Activated CD4-positive, alpha-beta memory T cell treated with anti-CD3 and anti-CD28 coated beads, Interleukin-2, amount 10 ng/mL, durations not matched to agents 7 days and 5 days (primary cell): ENCODE measurements at regions not wholly inside any gene's neighbourhood (a gene's known extent, or its start where the extent isn't known, plus 50 kb on each side); places are given as distances from the start of the nearest gene placed in this dataset.

ENCODE experiments used
- CTCF ChIA-PET: fragments of 350-600 bp; sonication (Branson Sonifier 250); formaldehyde crosslinking; loops from one replicate; lab custom pipeline; 2021; ENCODE audit warnings: antibody characterized with exemption, inconsistent platforms; lab: Charles Lee
- POLR2A ChIA-PET: fragments of 350-600 bp; sonication (Branson Sonifier 250); formaldehyde crosslinking; loops from one replicate; lab custom pipeline; 2021; ENCODE audit warnings: antibody characterized with exemption; lab: Charles Lee
- DNase-seq: peaks from one replicate; pipeline ENCODE4 v3.0.0-alpha.2; 2020
- H3K27ac Mint-ChIP-seq: one replicate; pipeline ENCODE4 v1.8.0; 2021; ENCODE audit warnings: mild to moderate bottlenecking, mixed read lengths
- H3K27me3 Mint-ChIP-seq: one replicate; pipeline ENCODE4 v1.8.0; 2021; ENCODE audit warnings: mixed read lengths
- H3K36me3 Mint-ChIP-seq: one replicate; pipeline ENCODE4 v1.8.0; 2021; ENCODE audit warnings: low read depth, mixed read lengths
- H3K4me1 Mint-ChIP-seq: one replicate; pipeline ENCODE4 v1.8.0; 2021; ENCODE audit warnings: mixed read lengths
- H3K4me3 Mint-ChIP-seq: one replicate; pipeline ENCODE4 v1.8.0; 2021; ENCODE audit warnings: mild to moderate bottlenecking, mixed read lengths
- H3K9me3 Mint-ChIP-seq: one replicate; pipeline ENCODE4 v1.8.0; 2021; ENCODE audit warnings: mixed read lengths

- Mint-ChIP-seq H3K36me3 (no peaks in the 10 kb centered on the region), H3K4me3 (no peak overlapping the region), H3K27ac (no peak overlapping the region), H3K9me3 (peaks cover 2% of the 10 kb centered on the region), H3K4me1 (no peaks in the 10 kb centered on the region), H3K27me3 (peaks cover 5% of the 10 kb centered on the region)
- ChIA-PET POLR2A (no interaction called here), CTCF (no interaction called here)
- no peak for DNase-seq
Observed at GRCh38 chr20:57794036-57794435, 84.2 kb upstream of the PMEPA1 start.

- Mint-ChIP-seq H3K27me3 (peaks cover 5% of the 10 kb centered on the region), H3K4me1 (no peaks in the 10 kb centered on the region), H3K4me3 (no peak overlapping the region), H3K27ac (no peak overlapping the region), H3K36me3 (no peaks in the 10 kb centered on the region), H3K9me3 (peaks cover 2% of the 10 kb centered on the region)
- CTCF ChIA-PET: no interaction called here
- DNase-seq: no peak
- POLR2A ChIA-PET: no interaction called here
Observed at GRCh38 chr20:57793421-57793820, 83.6 kb upstream of the PMEPA1 start.

GRCh38 chr20:57792386-57793080 lies 82.7 kb upstream of the PMEPA1 start:
- H3K36me3 Mint-ChIP-seq: no peaks in the 10 kb centered on the region
- ChIA-PET POLR2A (no interaction called here), CTCF (interaction anchor here (0.7 kb wide), 1 partner anchor 81 kb away, joined by 3 read pairs; no protein-coding TSS in a partner anchor)
- no peak overlapping the region for H3K27ac Mint-ChIP-seq
- no peak overlapping the region for H3K4me3 Mint-ChIP-seq
- DNase-seq: no peak
- no peaks in the 10 kb centered on the region for H3K4me1 Mint-ChIP-seq
- peaks cover 4% of the 10 kb centered on the region for H3K27me3 Mint-ChIP-seq
- peaks cover 2% of the 10 kb centered on the region for H3K9me3 Mint-ChIP-seq

- Mint-ChIP-seq H3K4me1 (no peaks in the 10 kb centered on the region), H3K4me3 (no peak overlapping the region), H3K9me3 (peaks cover 2% of the 10 kb centered on the region), H3K27ac (no peak overlapping the region), H3K27me3 (peaks cover 4% of the 10 kb centered on the region), H3K36me3 (no peaks in the 10 kb centered on the region)
- CTCF ChIA-PET: interaction anchor here (0.7 kb wide), 1 partner anchor 82 kb away, joined by 3 read pairs; no protein-coding TSS in a partner anchor
- no peak for DNase-seq
- POLR2A ChIA-PET: no interaction called here
Observed at GRCh38 chr20:57791966-57792365, 82.2 kb upstream of the PMEPA1 start.

- CTCF ChIA-PET: interaction anchor here (0.7 kb wide), 1 partner anchor 83 kb away, joined by 3 read pairs; no protein-coding TSS in a partner anchor
- peaks cover 4% of the 10 kb centered on the region for H3K27me3 Mint-ChIP-seq
- no peak overlapping the region for H3K27ac Mint-ChIP-seq
- no peak for DNase-seq
- H3K4me3 Mint-ChIP-seq: no peak overlapping the region
- no peaks in the 10 kb centered on the region for H3K4me1 Mint-ChIP-seq
- peaks cover 2% of the 10 kb centered on the region for H3K9me3 Mint-ChIP-seq
- POLR2A ChIA-PET: no interaction called here
- no peaks in the 10 kb centered on the region for H3K36me3 Mint-ChIP-seq
Observed at GRCh38 chr20:57791178-57791962, 81.6 kb upstream of the PMEPA1 start.

- no peak overlapping the region for H3K27ac Mint-ChIP-seq
- no peak overlapping the region for H3K4me3 Mint-ChIP-seq
- DNase-seq: no peak
- H3K36me3 Mint-ChIP-seq: no peaks in the 10 kb centered on the region
- H3K9me3 Mint-ChIP-seq: peaks cover 2% of the 10 kb centered on the region
- no peaks in the 10 kb centered on the region for H3K27me3 Mint-ChIP-seq
- H3K4me1 Mint-ChIP-seq: no peaks in the 10 kb centered on the region
- ChIA-PET POLR2A (no interaction called here), CTCF (no interaction called here)
Observed at GRCh38 chr20:57790176-57790575, 80.4 kb upstream of the PMEPA1 start.

GRCh38 chr20:57788936-57789613 lies 79.3 kb upstream of the PMEPA1 start:
- H3K9me3 Mint-ChIP-seq: peaks cover 2% of the 10 kb centered on the region

GRCh38 chr20:57787990-57788781 lies 78.4 kb upstream of the PMEPA1 start:
- ChIA-PET CTCF (no interaction called here), POLR2A (no interaction called here)
- H3K27ac Mint-ChIP-seq: no peak overlapping the region
- no peaks in the 10 kb centered on the region for H3K27me3 Mint-ChIP-seq
- no peaks in the 10 kb centered on the region for H3K36me3 Mint-ChIP-seq
- no peak overlapping the region for H3K4me3 Mint-ChIP-seq
- H3K9me3 Mint-ChIP-seq: peaks cover 2% of the 10 kb centered on the region
- DNase-seq: no peak
- H3K4me1 Mint-ChIP-seq: no peaks in the 10 kb centered on the region

More at GRCh38 chr20:57788936-57789613, 79.3 kb upstream of the PMEPA1 start:
- no peaks in the 10 kb centered on the region for H3K36me3 Mint-ChIP-seq
- no peak overlapping the region for H3K4me3 Mint-ChIP-seq
- no peak for DNase-seq
- H3K27ac Mint-ChIP-seq: no peak overlapping the region
- POLR2A ChIA-PET: no interaction called here
- H3K4me1 Mint-ChIP-seq: no peaks in the 10 kb centered on the region
- no peaks in the 10 kb centered on the region for H3K27me3 Mint-ChIP-seq
- CTCF ChIA-PET: no interaction called here

- H3K4me3 Mint-ChIP-seq: no peak overlapping the region
- CTCF ChIA-PET: no interaction called here
- no peaks in the 10 kb centered on the region for H3K36me3 Mint-ChIP-seq
Observed at GRCh38 chr20:57787151-57787989, 77.6 kb upstream of the PMEPA1 start.

GRCh38 chr20:57786304-57786932 lies 76.6 kb upstream of the PMEPA1 start:
- ChIA-PET CTCF (no interaction called here), POLR2A (no interaction called here)
- Mint-ChIP-seq H3K4me1 (no peaks in the 10 kb centered on the region), H3K27ac (no peak overlapping the region), H3K4me3 (no peak overlapping the region), H3K36me3 (no peaks in the 10 kb centered on the region), H3K27me3 (no peaks in the 10 kb centered on the region), H3K9me3 (no peaks in the 10 kb centered on the region)
- no peak for DNase-seq

More at GRCh38 chr20:57787151-57787989, 77.6 kb upstream of the PMEPA1 start:
- POLR2A ChIA-PET: no interaction called here
- Mint-ChIP-seq H3K27me3 (no peaks in the 10 kb centered on the region), H3K4me1 (no peaks in the 10 kb centered on the region), H3K9me3 (peaks cover 2% of the 10 kb centered on the region), H3K27ac (no peak overlapping the region)
- no peak for DNase-seq

- no peaks in the 10 kb centered on the region for H3K36me3 Mint-ChIP-seq
- H3K9me3 Mint-ChIP-seq: no peaks in the 10 kb centered on the region
- H3K4me3 Mint-ChIP-seq: no peak overlapping the region
- no peak for DNase-seq
- H3K27ac Mint-ChIP-seq: no peak overlapping the region
- H3K27me3 Mint-ChIP-seq: no peaks in the 10 kb centered on the region
- ChIA-PET CTCF (no interaction called here), POLR2A (no interaction called here)
- H3K4me1 Mint-ChIP-seq: no peaks in the 10 kb centered on the region
Observed at GRCh38 chr20:57785720-57786119, 75.9 kb upstream of the PMEPA1 start.

- POLR2A ChIA-PET: no interaction called here
- H3K4me1 Mint-ChIP-seq: no peaks in the 10 kb centered on the region
- no peak overlapping the region for H3K4me3 Mint-ChIP-seq
- no peak for DNase-seq
- CTCF ChIA-PET: no interaction called here
- H3K27ac Mint-ChIP-seq: no peak overlapping the region
- peaks cover 3% of the 10 kb centered on the region for H3K27me3 Mint-ChIP-seq
- no peaks in the 10 kb centered on the region for H3K9me3 Mint-ChIP-seq
- H3K36me3 Mint-ChIP-seq: no peaks in the 10 kb centered on the region
Observed at GRCh38 chr20:57785061-57785460, 75.2 kb upstream of the PMEPA1 start.
